A204.1 (cell line): ENCODE measurements at regions not wholly inside any gene's neighbourhood (a gene's known extent, or its start where the extent isn't known, plus 50 kb on each side); places are given as distances from the start of the nearest gene placed in this dataset.
"Not testable (repeated sequence)": the region's sequence is repeated elsewhere in the genome, so short reads cannot be mapped to it uniquely, and the experiment has no call there.

Experiments used
- FAIRE-seq: peaks from 2 replicates; lab custom pipeline; 2012; peaks lifted over from hg19 to GRCh38; lab: Jason Lieb, UNC

- FAIRE-seq = no peak
These were observed 50.3 kb downstream of the GASK1B start for GRCh38 chr4:158122501-158122900.

DNA sequence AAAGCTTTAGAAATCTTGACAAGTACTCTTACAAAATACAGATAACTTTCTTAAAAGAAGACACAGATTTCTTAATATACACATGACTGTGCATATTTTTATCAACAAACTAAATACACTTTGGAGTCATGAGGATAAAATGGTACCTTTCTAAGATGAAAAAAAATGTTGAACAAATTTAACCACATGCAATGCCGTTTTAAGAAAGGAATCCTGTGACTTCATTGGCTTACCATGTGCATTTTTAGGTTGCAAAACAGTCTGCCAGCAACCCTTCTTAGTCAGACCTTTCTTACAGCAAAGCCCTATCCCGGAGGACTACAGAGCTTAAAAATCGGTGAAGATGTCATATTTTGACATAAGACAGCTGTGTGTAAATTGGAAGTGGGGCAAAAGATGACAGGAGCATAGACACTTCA, 51.7 kb downstream of the GASK1B start:
- FAIRE-seq = no peak

DNA sequence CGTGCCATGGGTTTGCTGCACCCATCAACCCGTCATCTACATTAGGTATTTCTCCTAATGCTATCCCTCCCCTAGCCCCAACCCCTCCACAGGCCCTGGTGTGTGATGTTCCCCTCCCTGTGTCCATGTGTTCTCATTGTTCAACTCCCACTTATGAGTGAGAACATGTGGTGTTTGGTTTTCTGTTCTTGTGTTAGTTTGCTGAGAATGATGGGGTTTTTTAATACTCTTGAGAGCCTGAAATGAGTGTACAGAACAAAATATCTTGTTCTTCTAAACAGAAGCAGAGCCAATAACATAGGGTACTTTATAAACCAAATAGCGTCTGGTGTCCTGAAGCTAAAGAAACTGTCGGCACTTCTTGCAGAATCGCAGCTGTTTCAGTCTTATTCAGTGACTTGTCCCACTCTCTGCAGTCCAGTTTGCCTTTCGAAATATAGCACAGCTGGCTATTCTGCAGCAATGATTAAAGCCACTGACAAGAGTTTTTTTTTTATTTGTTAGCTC, 52.1 kb downstream of the GASK1B start:
- not testable (repeated sequence) for FAIRE-seq

GRCh38 chr4:158112611-158113010, 60.2 kb downstream of the GASK1B start:
- FAIRE-seq = no peak

GRCh38 chr4:158111241-158111640, 61.6 kb downstream of the GASK1B start:
- FAIRE-seq = no peak

DNA sequence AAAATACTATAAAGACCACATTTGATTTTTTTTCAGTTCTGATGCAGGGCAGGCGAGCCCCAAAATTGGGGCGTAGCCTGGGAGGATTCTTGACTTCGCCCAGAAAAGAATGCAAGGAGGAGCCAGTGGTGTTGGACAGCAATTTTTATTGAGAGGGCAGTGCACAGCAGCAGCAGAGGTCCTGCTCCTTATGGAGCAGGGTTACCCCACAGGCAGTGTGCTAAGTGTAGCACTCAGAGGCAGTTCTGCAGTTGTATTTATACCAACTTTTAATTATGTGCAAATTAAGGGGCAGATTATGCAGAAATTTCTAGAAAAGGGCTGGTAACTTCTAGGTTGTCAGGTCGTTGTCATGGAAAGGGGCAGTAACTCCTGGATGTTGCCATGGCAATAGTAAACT, 69.9 kb downstream of the GASK1B start:
- no peak for FAIRE-seq

DNA sequence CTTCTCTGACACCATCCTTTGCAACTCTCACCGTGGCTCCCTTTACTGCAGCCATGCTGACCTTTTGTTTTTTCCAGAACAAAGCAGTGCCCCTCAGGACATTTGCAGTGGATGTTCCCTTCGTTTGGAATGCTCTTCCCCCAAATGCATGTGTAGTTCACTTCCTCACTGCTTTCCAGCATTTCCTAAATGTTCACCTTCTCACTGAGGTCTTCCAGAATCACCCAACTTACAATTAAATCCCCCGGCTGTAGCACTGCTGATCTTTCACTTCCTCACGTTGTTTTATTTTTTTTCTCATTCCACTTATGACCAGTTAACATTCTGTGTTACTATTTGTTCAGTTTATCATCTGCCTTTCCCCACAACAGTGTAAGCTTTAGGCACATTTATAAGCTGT, 73.1 kb downstream of the GASK1B start:
- no peak for FAIRE-seq

GRCh38 chr4:158098802-158099201, 74.0 kb downstream of the GASK1B start:
- FAIRE-seq = no peak

GRCh38 chr4:158094413-158095134, 78.3 kb downstream of the GASK1B start:
- FAIRE-seq = no peak

DNA sequence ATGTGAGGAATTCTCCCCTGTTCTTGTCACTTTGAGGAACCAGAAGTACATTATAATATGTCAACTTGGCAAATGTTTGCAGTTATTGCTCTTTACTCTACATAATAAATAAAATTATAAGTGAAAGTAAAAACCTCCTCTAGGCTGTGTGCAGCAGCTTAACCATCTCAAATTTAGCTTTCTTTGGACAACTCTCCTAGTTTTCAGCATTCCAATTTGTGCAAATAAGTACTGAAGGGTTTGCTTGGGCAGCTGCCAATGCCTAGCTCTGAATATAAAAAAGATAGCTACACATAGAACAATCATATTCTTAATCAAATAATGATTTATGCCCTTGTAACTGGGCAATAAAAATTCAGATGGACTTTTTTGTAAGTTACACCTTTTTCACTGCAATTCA, 82.5 kb downstream of the GASK1B start:
- FAIRE-seq = no peak

- FAIRE-seq = not testable (repeated sequence)
These were observed 82.9 kb downstream of the GASK1B start for GRCh38 chr4:158089897-158090296.

GRCh38 chr4:158080354-158080753, 92.5 kb downstream of the GASK1B start:
- no peak for FAIRE-seq

DNA sequence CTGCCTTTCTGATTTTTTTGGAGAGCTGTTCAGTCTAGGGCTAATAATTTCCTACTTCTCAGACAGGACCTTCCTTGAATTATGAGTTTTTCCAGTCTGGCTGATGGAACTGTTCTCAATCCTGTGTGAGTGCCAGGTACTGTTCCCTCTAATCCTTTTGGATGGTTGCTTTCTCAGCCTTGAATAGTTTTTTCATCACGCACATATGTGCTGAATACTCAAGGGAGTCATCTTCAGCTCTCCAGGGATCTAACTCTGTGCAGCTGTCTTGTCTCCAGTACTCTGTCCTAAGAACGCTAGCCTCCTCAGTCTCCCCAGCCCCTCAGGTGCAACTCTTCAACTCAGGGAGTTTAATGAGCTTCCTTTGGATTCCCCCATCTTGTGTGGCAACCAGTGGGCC, 93.2 kb downstream of the GASK1B start:
- no peak for FAIRE-seq

GRCh38 chr4:158077835-158078234, 95.0 kb downstream of the GASK1B start:
- FAIRE-seq = no peak

GRCh38 chr4:158074851-158075250, 98.0 kb downstream of the GASK1B start:
- no peak for FAIRE-seq

DNA sequence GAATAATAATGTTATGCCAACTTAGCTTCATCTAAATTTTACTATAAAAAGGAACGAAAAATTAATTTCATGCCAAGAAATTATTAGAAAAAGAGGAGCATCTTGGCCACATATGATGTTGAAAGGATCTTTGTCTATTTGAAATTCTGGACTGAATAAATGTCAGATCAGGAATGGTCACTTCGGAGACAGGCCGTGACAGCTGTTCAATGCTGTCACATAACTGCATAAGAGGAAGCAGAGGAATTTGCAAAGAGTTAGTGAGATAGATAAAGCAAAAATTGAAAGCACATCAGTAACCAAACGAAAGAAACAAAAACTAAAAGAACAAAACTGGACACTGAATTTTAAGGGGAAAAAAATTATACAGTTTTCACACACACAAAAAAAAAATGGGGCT, 100.9 kb downstream of the GASK1B start:
- FAIRE-seq = no peak

DNA sequence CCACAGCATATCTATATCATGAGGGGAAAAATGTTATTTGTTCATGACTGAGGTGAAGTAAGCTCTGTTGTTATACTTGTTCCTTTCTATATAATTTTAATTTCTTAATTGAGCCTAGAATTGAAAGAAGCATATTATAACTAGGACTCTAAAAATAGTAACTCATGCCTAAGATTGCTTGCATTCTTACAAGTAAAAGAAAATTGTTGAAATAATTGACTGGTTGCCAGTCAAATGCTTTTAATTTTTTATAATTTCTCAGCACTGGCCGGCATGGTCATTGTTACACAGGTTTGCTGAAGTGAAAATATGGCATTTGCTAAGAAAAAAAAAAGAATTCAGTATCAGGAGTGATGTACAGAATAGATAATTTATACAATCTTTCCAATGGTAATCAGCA, 104.8 kb downstream of the GASK1B start:
- no peak for FAIRE-seq

GRCh38 chr4:158067646-158068045, 105.2 kb downstream of the GASK1B start:
- no peak for FAIRE-seq

- no peak for FAIRE-seq
These were observed 107.2 kb downstream of the GASK1B start for GRCh38 chr4:158065603-158066002.

GRCh38 chr4:158065176-158065575, 107.6 kb downstream of the GASK1B start:
- FAIRE-seq = no peak

GRCh38 chr4:158056689-158057245, 116.1 kb downstream of the GASK1B start:
- FAIRE-seq = no peak

- FAIRE-seq = no peak
These were observed 117.2 kb downstream of the GASK1B start for GRCh38 chr4:158055668-158056067.

- FAIRE-seq = no peak
These were observed 119.0 kb downstream of the GASK1B start for GRCh38 chr4:158053801-158054200.

- no peak for FAIRE-seq
These were observed 119.7 kb downstream of the GASK1B start for GRCh38 chr4:158053086-158053485.
